RWPE2 (cell line): ENCODE measurements at regions not wholly inside any gene's neighbourhood (a gene's known extent, or its start where the extent isn't known, plus 50 kb on each side); places are given as distances from the start of the nearest gene placed in this dataset.
A peak's percentile ranks its signal among the peaks of the same experiment; 100 is the strongest.

ENCODE experiments used
- ATAC-seq: fragments of 200-7000 bp; cut with Tn5 transposase; 3 replicates; pipeline ENCODE4 v1.9.1; 2021; ENCODE audit warnings: low read depth
- DNase-seq: peaks from one replicate; pipeline ENCODE4 v3.0.0-alpha.2; 2020; ENCODE audit warnings: low spot score
- H3K27ac ChIP-seq: fragments of 450-650 bp; 2 replicates; pipeline ENCODE4 v1.5.1; 2017; ENCODE audit warnings: mild to moderate bottlenecking; ENCODE audit not compliant: poor library complexity, severe bottlenecking
- H3K27me3 ChIP-seq: fragments of 250-450 bp; sonication (Bioruptor Pico); 2 replicates; pipeline ENCODE4 v1.5.1; 2021; ENCODE audit warnings: mild to moderate bottlenecking, moderate library complexity; ENCODE audit not compliant: insufficient read depth, poor library complexity, severe bottlenecking
- H3K36me3 ChIP-seq: fragments of 250-450 bp; sonication (Bioruptor Pico); 2 replicates; pipeline ENCODE4 v1.5.1; 2020; ENCODE audit warnings: low read depth, mild to moderate bottlenecking, moderate library complexity
- H3K4me1 ChIP-seq: fragments of 250-450 bp; sonication (Bioruptor Pico); 2 replicates; pipeline ENCODE4 v1.5.1; 2021; ENCODE audit warnings: mild to moderate bottlenecking, moderate library complexity; ENCODE audit not compliant: insufficient read depth, poor library complexity, severe bottlenecking
- H3K4me3 ChIP-seq: fragments of 250-450 bp; sonication (Bioruptor Pico); 2 replicates; pipeline ENCODE4 v1.5.1; 2021; ENCODE audit warnings: mild to moderate bottlenecking, moderate library complexity; ENCODE audit not compliant: severe bottlenecking
- H3K9me3 ChIP-seq: fragments of 250-450 bp; sonication (Bioruptor Pico); 2 replicates; pipeline ENCODE4 v1.5.1; 2021; ENCODE audit warnings: mild to moderate bottlenecking, moderate library complexity; ENCODE audit not compliant: severe bottlenecking
- TF ChIP-seq, protein P1 (sequence below): fragments of 450-650 bp; IDR thresholded peaks from one replicate; pipeline ENCODE4 v1.5.1; 2017; ENCODE audit warnings: mild to moderate bottlenecking, moderate library complexity; ENCODE audit not compliant: poor library complexity, severe bottlenecking

DNA sequence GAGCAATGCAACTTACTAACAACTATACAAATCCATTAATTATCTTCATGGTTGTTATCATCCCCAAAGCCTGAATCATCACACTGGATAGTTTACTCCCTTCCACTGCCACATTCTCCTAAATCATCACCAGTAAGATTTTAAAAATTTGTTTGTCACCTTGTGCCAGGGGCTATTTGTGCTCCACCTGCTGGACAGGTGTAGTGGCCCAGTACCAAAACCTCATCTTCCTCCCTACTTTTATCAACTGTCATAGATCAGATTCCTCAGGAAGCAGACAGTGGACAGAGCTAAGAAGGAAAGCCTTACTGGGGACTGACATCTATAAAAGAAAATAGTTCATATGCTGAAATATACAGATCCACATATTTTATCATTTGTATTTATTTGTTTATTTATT lies 280.4 kb downstream of the CDH11 start:
- no peak overlapping the region for H3K27ac ChIP-seq
- DNase-seq, result no peak
- no peaks in the 10 kb centered on the region for H3K36me3 ChIP-seq
- no peak for ATAC-seq
- no peaks in the 10 kb centered on the region for H3K4me1 ChIP-seq
- H3K4me3 ChIP-seq, result no peak overlapping the region
- H3K27me3 ChIP-seq, result no peaks in the 10 kb centered on the region
- H3K9me3 ChIP-seq, result no peaks in the 10 kb centered on the region
- TF ChIP-seq, protein P1, sequence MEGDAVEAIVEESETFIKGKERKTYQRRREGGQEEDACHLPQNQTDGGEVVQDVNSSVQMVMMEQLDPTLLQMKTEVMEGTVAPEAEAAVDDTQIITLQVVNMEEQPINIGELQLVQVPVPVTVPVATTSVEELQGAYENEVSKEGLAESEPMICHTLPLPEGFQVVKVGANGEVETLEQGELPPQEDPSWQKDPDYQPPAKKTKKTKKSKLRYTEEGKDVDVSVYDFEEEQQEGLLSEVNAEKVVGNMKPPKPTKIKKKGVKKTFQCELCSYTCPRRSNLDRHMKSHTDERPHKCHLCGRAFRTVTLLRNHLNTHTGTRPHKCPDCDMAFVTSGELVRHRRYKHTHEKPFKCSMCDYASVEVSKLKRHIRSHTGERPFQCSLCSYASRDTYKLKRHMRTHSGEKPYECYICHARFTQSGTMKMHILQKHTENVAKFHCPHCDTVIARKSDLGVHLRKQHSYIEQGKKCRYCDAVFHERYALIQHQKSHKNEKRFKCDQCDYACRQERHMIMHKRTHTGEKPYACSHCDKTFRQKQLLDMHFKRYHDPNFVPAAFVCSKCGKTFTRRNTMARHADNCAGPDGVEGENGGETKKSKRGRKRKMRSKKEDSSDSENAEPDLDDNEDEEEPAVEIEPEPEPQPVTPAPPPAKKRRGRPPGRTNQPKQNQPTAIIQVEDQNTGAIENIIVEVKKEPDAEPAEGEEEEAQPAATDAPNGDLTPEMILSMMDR, result no peak

DNA sequence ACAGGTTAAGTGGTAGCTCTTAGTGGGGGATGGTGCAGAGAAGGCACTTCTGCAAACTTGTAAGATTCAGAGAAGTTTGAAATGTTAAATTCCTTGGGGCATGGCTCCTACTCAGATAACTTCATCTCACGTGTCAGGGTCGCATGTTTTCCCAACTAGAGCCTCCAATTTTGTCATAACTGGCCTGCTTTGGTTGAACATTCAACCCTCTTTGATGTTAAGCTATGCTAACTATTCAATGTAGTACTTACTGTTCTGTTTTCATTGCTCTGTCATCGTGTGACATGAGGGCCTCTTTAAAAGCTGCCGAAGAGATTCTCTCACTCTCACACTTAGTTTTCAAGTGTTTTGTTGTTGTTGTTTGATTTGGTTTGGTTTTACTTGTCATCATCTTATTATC lies 280.8 kb downstream of the CDH11 start:
- no peak for DNase-seq
- Histone ChIP-seq H3K36me3 (no peaks in the 10 kb centered on the region), H3K27ac (no peak overlapping the region), H3K4me1 (no peaks in the 10 kb centered on the region), H3K27me3 (no peaks in the 10 kb centered on the region), H3K4me3 (no peak overlapping the region), H3K9me3 (no peaks in the 10 kb centered on the region)
- TF ChIP-seq, protein P1, result no peak
- no peak for ATAC-seq

DNA sequence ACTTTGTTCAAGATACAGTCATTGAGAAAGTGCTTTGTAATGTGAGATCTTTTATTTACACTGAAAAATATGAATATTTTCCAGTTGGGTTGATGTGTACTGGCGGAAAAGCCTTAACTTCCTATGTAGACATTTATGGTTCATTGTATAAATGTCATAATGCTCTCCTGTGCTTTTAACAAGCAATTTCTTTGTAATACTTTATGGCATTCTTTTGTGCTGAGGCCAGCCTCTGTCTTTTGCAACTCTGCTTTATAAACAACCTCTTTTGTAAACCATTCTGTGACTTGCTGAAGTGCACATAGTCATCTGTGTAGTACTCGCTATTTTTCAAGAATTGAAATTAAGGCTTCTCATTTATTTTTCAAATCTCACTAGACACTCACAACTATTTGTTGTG lies 291.2 kb downstream of the CDH11 start:
- Histone ChIP-seq H3K9me3 (peaks cover 7% of the 10 kb centered on the region), H3K27ac (no peak overlapping the region), H3K4me1 (no peaks in the 10 kb centered on the region), H3K4me3 (no peak overlapping the region), H3K27me3 (no peaks in the 10 kb centered on the region), H3K36me3 (no peaks in the 10 kb centered on the region)
- ATAC-seq (peak; percentile 48; the same call in 2 of the 3 replicates), DNase-seq (no peak)
- TF ChIP-seq, protein P1, result no peak

DNA sequence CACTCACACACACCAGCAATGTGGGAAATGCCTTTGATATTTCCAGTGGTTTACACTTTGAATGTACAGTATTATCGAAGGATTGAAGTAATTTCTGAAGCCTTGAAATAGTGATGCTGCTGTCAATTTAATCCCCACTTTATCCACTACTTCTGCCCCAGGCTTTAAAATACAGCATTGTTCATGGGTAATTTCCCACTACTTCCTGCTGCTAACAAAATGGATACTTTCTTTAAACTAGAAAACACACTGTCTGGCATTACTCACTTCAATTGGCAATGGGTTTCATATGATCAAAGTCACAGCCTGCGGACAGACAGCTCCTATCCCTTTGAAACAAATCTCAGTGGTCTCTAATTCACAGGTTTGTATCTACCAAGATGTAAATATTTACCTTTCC lies 292.2 kb downstream of the CDH11 start:
- DNase-seq (no peak), ATAC-seq (no peak)
- no peak overlapping the region for H3K27ac ChIP-seq
- no peaks in the 10 kb centered on the region for H3K4me1 ChIP-seq
- no peaks in the 10 kb centered on the region for H3K27me3 ChIP-seq
- TF ChIP-seq, protein P1, result no peak
- H3K4me3 ChIP-seq, result no peak overlapping the region
- peaks cover 7% of the 10 kb centered on the region for H3K9me3 ChIP-seq
- H3K36me3 ChIP-seq, result no peaks in the 10 kb centered on the region

DNA sequence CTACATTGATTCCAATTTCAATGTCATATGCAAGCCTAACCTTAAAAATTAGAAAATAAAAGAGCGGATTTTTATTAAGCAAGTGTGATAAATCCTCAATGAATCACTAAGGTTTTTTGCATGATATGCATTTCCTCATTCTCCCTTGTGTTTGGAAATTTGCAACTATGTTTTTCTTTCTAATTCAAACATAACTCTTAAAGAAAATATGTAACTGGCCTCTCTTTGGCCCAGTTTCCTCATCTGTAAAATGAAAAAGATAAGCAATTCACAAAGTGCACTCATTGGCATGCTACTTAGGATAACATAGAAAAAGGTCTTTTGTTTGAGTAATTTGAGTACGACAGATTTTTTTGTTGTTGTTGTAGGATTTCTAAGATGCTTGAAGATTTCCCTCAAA lies 295.5 kb downstream of the CDH11 start:
- H3K27me3 ChIP-seq, result no peaks in the 10 kb centered on the region
- no peak overlapping the region for H3K27ac ChIP-seq
- H3K36me3 ChIP-seq, result no peaks in the 10 kb centered on the region
- H3K9me3 ChIP-seq, result no peaks in the 10 kb centered on the region
- no peak for ATAC-seq
- H3K4me1 ChIP-seq, result no peaks in the 10 kb centered on the region
- TF ChIP-seq, protein P1, result no peak
- H3K4me3 ChIP-seq, result no peak overlapping the region
- no peak for DNase-seq
